ENCODE measurements at regions not wholly inside any gene's neighbourhood (a gene's known extent, or its start where the extent isn't known, plus 50 kb on each side); places are given as distances from the start of the nearest gene placed in this dataset.

DNA sequence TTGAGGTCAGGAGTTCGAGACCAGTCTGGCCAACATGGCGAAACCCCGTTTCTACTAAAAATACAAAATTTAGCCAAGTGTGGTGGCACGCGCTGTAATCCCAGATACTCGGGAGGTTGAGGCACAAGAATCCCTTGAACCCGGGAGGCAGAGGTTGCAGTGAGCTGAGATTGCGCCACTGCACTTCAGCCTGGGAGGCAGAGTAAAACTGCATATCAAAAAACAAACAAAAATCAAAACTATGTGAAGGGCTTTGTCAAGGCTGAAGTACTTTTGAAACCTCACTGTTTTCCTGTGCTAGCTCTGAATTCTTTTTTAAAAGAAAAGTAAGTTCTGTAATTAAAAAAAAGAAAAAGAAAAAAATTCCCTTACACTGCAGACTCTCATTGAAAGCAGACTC lies 65.1 kb upstream of the KLF4 start:
- TF ChIP-seq, protein P1, sequence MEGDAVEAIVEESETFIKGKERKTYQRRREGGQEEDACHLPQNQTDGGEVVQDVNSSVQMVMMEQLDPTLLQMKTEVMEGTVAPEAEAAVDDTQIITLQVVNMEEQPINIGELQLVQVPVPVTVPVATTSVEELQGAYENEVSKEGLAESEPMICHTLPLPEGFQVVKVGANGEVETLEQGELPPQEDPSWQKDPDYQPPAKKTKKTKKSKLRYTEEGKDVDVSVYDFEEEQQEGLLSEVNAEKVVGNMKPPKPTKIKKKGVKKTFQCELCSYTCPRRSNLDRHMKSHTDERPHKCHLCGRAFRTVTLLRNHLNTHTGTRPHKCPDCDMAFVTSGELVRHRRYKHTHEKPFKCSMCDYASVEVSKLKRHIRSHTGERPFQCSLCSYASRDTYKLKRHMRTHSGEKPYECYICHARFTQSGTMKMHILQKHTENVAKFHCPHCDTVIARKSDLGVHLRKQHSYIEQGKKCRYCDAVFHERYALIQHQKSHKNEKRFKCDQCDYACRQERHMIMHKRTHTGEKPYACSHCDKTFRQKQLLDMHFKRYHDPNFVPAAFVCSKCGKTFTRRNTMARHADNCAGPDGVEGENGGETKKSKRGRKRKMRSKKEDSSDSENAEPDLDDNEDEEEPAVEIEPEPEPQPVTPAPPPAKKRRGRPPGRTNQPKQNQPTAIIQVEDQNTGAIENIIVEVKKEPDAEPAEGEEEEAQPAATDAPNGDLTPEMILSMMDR (IDR thresholded peaks at IDR 0.05), result no peak
- TF ChIP-seq POLR2A (IDR thresholded peaks at IDR 0.05), result no peak
